ENCODE measurements at regions not wholly inside any gene's neighbourhood (a gene's known extent, or its start where the extent isn't known, plus 50 kb on each side); places are given as distances from the start of the nearest gene placed in this dataset.

DNA sequence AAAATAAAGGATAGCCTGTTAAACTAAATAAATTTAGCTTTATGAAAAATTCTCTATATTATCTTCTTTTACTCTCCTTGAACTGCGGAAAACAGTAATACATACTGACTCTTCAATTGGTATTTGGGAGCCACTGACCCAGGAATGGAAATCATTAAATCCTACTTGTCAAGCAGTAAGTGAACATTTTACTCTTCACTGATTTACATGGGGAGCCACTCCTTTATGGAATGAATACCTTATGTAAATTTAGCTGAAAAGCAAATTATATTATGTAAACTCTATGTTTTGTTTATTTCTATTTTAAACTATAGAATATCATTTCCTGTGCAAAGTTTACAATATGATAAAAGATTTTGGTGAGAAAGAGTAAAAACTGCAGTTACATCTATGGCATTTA, 85.2 kb downstream of the STRADB start:
- no peak for DNase-seq (ENCODE audit: low spot score)
- Histone ChIP-seq H3K4me3 (ENCODE audit: low read depth, low read length, poor library complexity, severe bottlenecking) (no peak overlapping the region), H4K20me1 (ENCODE audit: insufficient read depth, low read length) (no peaks in the 10 kb centered on the region), H3K9me3 (ENCODE audit: low read length) (no peaks in the 10 kb centered on the region), H3K27ac (ENCODE audit: low read depth, low read length, poor library complexity, severe bottlenecking) (no peak overlapping the region), H3K9me2 (ENCODE audit: insufficient read depth, low read length) (no peaks in the 10 kb centered on the region), H3K36me3 (ENCODE audit: insufficient read depth, low read length) (no peaks in the 10 kb centered on the region), H2AFZ (ENCODE audit: low read length) (no peak overlapping the region), H3K4me1 (ENCODE audit: insufficient read depth, low read length, poor library complexity, severe bottlenecking) (no peaks in the 10 kb centered on the region), H3K4me2 (ENCODE audit: low read length) (no peak overlapping the region), H3K79me2 (ENCODE audit: insufficient read depth, low read depth, low read length) (no peaks in the 10 kb centered on the region)
- POLR2A ChIA-PET, result interaction anchor here (0.7 to 1.2 kb wide), 2 partner anchors 17 to 18 kb away, joined by 3 read pairs; no protein-coding TSS in a partner anchor
- intact Hi-C loops (cut with micrococcal nuclease; ENCODE audit: unreplicated experiment), result no loop called here
- no TSS peak for BruUV-seq (replicated peaks)
- CTCF ChIA-PET (ENCODE audit: unreplicated experiment), result no interaction called here
- TF ChIP-seq CTCF (conservative IDR thresholded peaks at IDR 0.05; ENCODE audit: low read length) (no peak), EZH2phosphoT487 (IDR thresholded peaks at IDR 0.05; ENCODE audit: borderline replicate concordance, low read depth, low read length) (no peak)

- POLR2A ChIA-PET, result no interaction called here
- no peaks in the 10 kb centered on the region for H3K79me2 ChIP-seq (ENCODE audit: insufficient read depth, low read depth, low read length)
- CTCF ChIA-PET (ENCODE audit: unreplicated experiment), result no interaction called here
- H3K9me2 ChIP-seq (ENCODE audit: insufficient read depth, low read length), result no peaks in the 10 kb centered on the region
- H3K36me3 ChIP-seq (ENCODE audit: insufficient read depth, low read length), result no peaks in the 10 kb centered on the region
- no peaks in the 10 kb centered on the region for H4K20me1 ChIP-seq (ENCODE audit: insufficient read depth, low read length)
- BruUV-seq (replicated peaks), result no TSS peak
- no peak overlapping the region for H3K4me2 ChIP-seq (ENCODE audit: low read length)
- no peaks in the 10 kb centered on the region for H3K9me3 ChIP-seq (ENCODE audit: low read length)
- TF ChIP-seq EZH2phosphoT487 (IDR thresholded peaks at IDR 0.05; ENCODE audit: borderline replicate concordance, low read depth, low read length) (no peak), CTCF (conservative IDR thresholded peaks at IDR 0.05; ENCODE audit: low read length) (no peak)
- H3K27ac ChIP-seq (ENCODE audit: low read depth, low read length, poor library complexity, severe bottlenecking), result no peak overlapping the region
- intact Hi-C loops (cut with micrococcal nuclease; ENCODE audit: unreplicated experiment), result no loop called here
- no peak overlapping the region for H3K4me3 ChIP-seq (ENCODE audit: low read depth, low read length, poor library complexity, severe bottlenecking)
- H2AFZ ChIP-seq (ENCODE audit: low read length), result no peak overlapping the region
- no peak for DNase-seq (ENCODE audit: low spot score)
- no peaks in the 10 kb centered on the region for H3K4me1 ChIP-seq (ENCODE audit: insufficient read depth, low read length, poor library complexity, severe bottlenecking)
Observed at GRCh38 chr2:201536046-201536445, 84.5 kb downstream of the STRADB start.

DNA sequence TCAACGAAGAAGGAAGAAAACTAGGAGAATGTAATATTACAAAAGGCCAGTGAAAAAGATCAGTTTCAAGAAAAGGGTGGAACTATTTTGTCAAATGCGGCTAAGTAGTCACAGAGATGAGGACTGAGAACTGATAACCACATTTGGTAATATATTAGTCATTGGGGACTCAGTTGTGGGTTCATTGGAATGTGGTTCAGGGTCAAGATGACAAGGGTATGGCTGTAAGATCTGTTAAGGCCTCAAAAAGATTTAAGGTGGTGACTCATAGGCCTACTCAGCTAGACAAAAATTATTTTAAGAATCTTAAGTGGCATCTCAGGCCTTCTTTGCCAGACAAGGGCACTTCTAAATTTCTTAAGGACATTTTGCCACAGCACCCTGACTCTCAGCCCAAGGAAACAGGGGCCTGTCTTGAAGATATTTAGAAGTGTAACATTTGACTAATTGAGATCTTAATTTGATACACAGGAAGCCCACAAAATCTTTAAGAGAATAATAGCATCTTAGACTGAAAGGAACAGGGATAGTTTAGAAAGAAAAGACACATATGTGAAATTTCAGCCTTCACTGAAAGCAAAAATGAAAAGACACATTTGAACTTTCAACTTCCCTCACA, 81.3 kb downstream of the STRADB start:
- DNase-seq (ENCODE audit: low spot score), result no peak
- Histone ChIP-seq H3K4me2 (ENCODE audit: low read length) (no peak overlapping the region), H3K79me2 (ENCODE audit: insufficient read depth, low read depth, low read length) (no peaks in the 10 kb centered on the region), H3K4me3 (ENCODE audit: low read depth, low read length, poor library complexity, severe bottlenecking) (no peak overlapping the region), H3K4me1 (ENCODE audit: insufficient read depth, low read length, poor library complexity, severe bottlenecking) (no peaks in the 10 kb centered on the region), H3K9me2 (ENCODE audit: insufficient read depth, low read length) (no peaks in the 10 kb centered on the region), H2AFZ (ENCODE audit: low read length) (no peak overlapping the region), H4K20me1 (ENCODE audit: insufficient read depth, low read length) (no peaks in the 10 kb centered on the region), H3K9me3 (ENCODE audit: low read length) (no peaks in the 10 kb centered on the region), H3K27ac (ENCODE audit: low read depth, low read length, poor library complexity, severe bottlenecking) (no peak overlapping the region), H3K36me3 (ENCODE audit: insufficient read depth, low read length) (no peaks in the 10 kb centered on the region)
- ChIA-PET CTCF (ENCODE audit: unreplicated experiment) (no interaction called here), POLR2A (no interaction called here)
- BruUV-seq (replicated peaks), result no TSS peak
- intact Hi-C loops (cut with micrococcal nuclease; ENCODE audit: unreplicated experiment), result no loop called here
- TF ChIP-seq EZH2phosphoT487 (IDR thresholded peaks at IDR 0.05; ENCODE audit: borderline replicate concordance, low read depth, low read length) (no peak), CTCF (conservative IDR thresholded peaks at IDR 0.05; ENCODE audit: low read length) (no peak)
